ENCODE measurements at regions not wholly inside any gene's neighbourhood (a gene's known extent, or its start where the extent isn't known, plus 50 kb on each side); places are given as distances from the start of the nearest gene placed in this dataset.

DNA sequence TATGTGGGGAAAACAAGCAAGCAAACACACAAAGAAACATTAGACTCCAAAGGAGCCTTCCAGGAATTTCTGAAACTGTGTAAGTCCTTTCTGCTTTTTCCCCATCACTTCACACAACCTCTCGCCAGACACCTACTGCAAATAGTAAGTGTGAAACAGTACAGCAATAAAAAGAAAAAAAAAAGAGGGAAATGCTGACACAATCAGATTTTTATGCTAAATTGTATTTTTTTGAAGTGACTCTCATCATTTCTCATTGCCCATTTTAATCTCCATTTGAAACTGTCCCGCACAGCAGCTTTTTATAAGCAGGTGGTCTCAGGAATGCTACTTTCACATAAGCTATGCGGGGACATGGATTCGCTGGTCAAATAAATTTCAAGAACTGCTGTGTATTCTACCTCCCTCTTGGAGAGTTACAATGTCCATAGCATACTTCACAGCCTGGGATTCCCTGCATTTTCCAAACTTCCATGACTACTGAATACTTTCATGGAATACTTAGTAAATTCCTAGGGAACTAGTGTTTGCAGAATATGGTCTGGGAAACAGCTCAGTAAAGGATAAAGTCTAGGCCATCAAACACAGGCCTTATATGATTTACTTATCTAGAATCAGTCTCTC, 139.9 kb upstream of the TSHZ2 start:
- no peaks in the 10 kb centered on the region for H3K9me3 ChIP-seq (ENCODE audit: insufficient read depth, low read length, severe bottlenecking)
- H3K27ac ChIP-seq (ENCODE audit: low read length) = no peak overlapping the region
- no peak overlapping the region for H3K4me3 ChIP-seq (ENCODE audit: low read depth in 1 of 2, low read length in 2 of 2)
- no peak overlapping the region for H3K4me2 ChIP-seq (ENCODE audit: insufficient read depth, low read length)
- no peaks in the 10 kb centered on the region for H4K20me1 ChIP-seq (ENCODE audit: insufficient read depth, low read length)
- no peak overlapping the region for H3K9ac ChIP-seq (ENCODE audit: low read depth, low read length)
- H3K36me3 ChIP-seq (ENCODE audit: insufficient read depth, low read length) = no peaks in the 10 kb centered on the region
- ATAC-seq (ENCODE audit: insufficient read depth, low read depth) = no peak
- no peaks in the 10 kb centered on the region for H3K79me2 ChIP-seq (ENCODE audit: insufficient read depth, low read length)
- no peak for TF ChIP-seq EZH2 (IDR thresholded peaks at IDR 0.05; ENCODE audit: borderline replicate concordance, low read depth, low read length, severe bottlenecking)
- TF ChIP-seq, protein P1, sequence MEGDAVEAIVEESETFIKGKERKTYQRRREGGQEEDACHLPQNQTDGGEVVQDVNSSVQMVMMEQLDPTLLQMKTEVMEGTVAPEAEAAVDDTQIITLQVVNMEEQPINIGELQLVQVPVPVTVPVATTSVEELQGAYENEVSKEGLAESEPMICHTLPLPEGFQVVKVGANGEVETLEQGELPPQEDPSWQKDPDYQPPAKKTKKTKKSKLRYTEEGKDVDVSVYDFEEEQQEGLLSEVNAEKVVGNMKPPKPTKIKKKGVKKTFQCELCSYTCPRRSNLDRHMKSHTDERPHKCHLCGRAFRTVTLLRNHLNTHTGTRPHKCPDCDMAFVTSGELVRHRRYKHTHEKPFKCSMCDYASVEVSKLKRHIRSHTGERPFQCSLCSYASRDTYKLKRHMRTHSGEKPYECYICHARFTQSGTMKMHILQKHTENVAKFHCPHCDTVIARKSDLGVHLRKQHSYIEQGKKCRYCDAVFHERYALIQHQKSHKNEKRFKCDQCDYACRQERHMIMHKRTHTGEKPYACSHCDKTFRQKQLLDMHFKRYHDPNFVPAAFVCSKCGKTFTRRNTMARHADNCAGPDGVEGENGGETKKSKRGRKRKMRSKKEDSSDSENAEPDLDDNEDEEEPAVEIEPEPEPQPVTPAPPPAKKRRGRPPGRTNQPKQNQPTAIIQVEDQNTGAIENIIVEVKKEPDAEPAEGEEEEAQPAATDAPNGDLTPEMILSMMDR (IDR thresholded peaks at IDR 0.05; ENCODE audit: borderline replicate concordance, extremely low read depth, low read length, poor library complexity, severe bottlenecking) = no peak
- no peaks in the 10 kb centered on the region for H3K27me3 ChIP-seq (ENCODE audit: insufficient read depth, low read length, poor library complexity)
- no peak overlapping the region for H2AFZ ChIP-seq (ENCODE audit: low read depth, low read length)
- H3K4me1 ChIP-seq (ENCODE audit: insufficient read depth, low read length) = no peaks in the 10 kb centered on the region
- no peak for DNase-seq

DNA sequence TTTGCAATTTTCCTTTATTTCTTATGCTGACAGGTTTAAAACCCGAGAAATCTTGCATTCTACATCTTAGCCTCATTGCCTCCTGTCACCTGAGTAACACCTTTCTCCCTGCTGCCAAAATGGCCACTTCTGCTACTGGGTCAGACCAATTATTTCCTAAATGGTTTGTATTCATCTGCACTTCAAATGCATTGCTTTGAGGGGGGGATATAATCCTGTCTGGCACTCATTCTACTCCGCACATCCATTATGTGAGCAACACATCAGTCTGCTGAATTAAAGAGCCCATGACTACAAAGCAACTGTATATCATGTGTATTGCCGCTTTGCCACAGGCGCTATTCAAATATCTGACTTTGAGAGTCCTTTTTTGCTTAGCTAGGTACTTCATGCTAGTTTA, 141.6 kb upstream of the TSHZ2 start:
- Histone ChIP-seq H3K4me1 (ENCODE audit: insufficient read depth, low read length) (no peaks in the 10 kb centered on the region), H3K79me2 (ENCODE audit: insufficient read depth, low read length) (no peaks in the 10 kb centered on the region), H3K4me3 (ENCODE audit: low read depth in 1 of 2, low read length in 2 of 2) (no peak overlapping the region), H3K9ac (ENCODE audit: low read depth, low read length) (no peak overlapping the region), H3K4me2 (ENCODE audit: insufficient read depth, low read length) (no peak overlapping the region), H4K20me1 (ENCODE audit: insufficient read depth, low read length) (no peaks in the 10 kb centered on the region), H3K9me3 (ENCODE audit: insufficient read depth, low read length, severe bottlenecking) (no peaks in the 10 kb centered on the region), H3K27me3 (ENCODE audit: insufficient read depth, low read length, poor library complexity) (no peaks in the 10 kb centered on the region), H2AFZ (ENCODE audit: low read depth, low read length) (no peak overlapping the region), H3K36me3 (ENCODE audit: insufficient read depth, low read length) (no peaks in the 10 kb centered on the region), H3K27ac (ENCODE audit: low read length) (no peak overlapping the region)
- ATAC-seq (ENCODE audit: insufficient read depth, low read depth) (no peak), DNase-seq (no peak)
- no peak for TF ChIP-seq EZH2 (IDR thresholded peaks at IDR 0.05; ENCODE audit: borderline replicate concordance, low read depth, low read length, severe bottlenecking)
- TF ChIP-seq, protein P1 (IDR thresholded peaks at IDR 0.05; ENCODE audit: borderline replicate concordance, extremely low read depth, low read length, poor library complexity, severe bottlenecking) = no peak

DNA sequence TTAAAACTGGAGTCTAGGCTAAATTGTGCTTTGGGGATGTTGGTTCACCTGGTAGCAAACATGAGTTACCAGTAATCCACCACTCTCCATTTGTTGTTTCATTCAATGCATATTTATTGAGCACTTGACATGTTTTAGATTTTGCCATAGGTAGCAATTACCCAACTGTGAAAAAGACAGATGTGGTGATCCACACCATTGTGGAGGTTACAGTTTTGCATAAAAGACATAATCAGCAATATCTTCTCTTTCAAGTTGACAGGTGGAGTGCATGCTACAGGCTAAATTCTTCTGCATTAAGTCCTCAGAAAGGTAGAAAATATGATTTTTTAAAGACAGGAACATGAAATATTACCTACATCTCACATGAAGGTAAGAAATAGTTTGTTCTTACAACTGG, 143.0 kb upstream of the TSHZ2 start:
- Histone ChIP-seq H3K4me1 (ENCODE audit: insufficient read depth, low read length) (no peaks in the 10 kb centered on the region), H3K4me2 (ENCODE audit: insufficient read depth, low read length) (no peak overlapping the region), H3K79me2 (ENCODE audit: insufficient read depth, low read length) (no peaks in the 10 kb centered on the region), H3K36me3 (ENCODE audit: insufficient read depth, low read length) (no peaks in the 10 kb centered on the region), H2AFZ (ENCODE audit: low read depth, low read length) (no peak overlapping the region), H3K9me3 (ENCODE audit: insufficient read depth, low read length, severe bottlenecking) (no peaks in the 10 kb centered on the region), H3K9ac (ENCODE audit: low read depth, low read length) (no peak overlapping the region), H4K20me1 (ENCODE audit: insufficient read depth, low read length) (no peaks in the 10 kb centered on the region), H3K4me3 (ENCODE audit: low read depth in 1 of 2, low read length in 2 of 2) (no peak overlapping the region), H3K27me3 (ENCODE audit: insufficient read depth, low read length, poor library complexity) (no peaks in the 10 kb centered on the region), H3K27ac (ENCODE audit: low read length) (no peak overlapping the region)
- ATAC-seq (ENCODE audit: insufficient read depth, low read depth) = no peak
- no peak for DNase-seq
- TF ChIP-seq EZH2 (IDR thresholded peaks at IDR 0.05; ENCODE audit: borderline replicate concordance, low read depth, low read length, severe bottlenecking) = no peak
- TF ChIP-seq, protein P1 (IDR thresholded peaks at IDR 0.05; ENCODE audit: borderline replicate concordance, extremely low read depth, low read length, poor library complexity, severe bottlenecking) = no peak
